Natural killer cell (primary cell): ENCODE measurements at regions not wholly inside any gene's neighbourhood (a gene's known extent, or its start where the extent isn't known, plus 50 kb on each side); places are given as distances from the start of the nearest gene placed in this dataset.

Experiments used
- ATAC-seq, 3 donors: fragments of 150-1000 bp in 2 of 3; fragments of 200-7000 bp in 1 of 3; cut with Tn5 transposase; 1 replicate in 1 of 3; 2 replicates in 2 of 3; pipeline ENCODE4 v1.10.0; 2021; ENCODE audit warnings: mild to moderate bottlenecking in 2 of 3, moderate library complexity in 2 of 3
- DNase-seq, 2 donors: peaks; one replicate each; pipeline versions ENCODE4 v3.0.0 to v3.0.0-alpha.2; 2013 to 2021; ENCODE audit warnings: mixed read lengths in 1 of 2
- H3K27ac ChIP-seq: one replicate; pipeline ENCODE4 v1.5.1; 2013; ENCODE audit warnings: mild to moderate bottlenecking, low read length
- H3K27me3 ChIP-seq: one replicate; pipeline ENCODE4 v1.6.1; 2013; ENCODE audit warnings: low read length; ENCODE audit not compliant: control insufficient read depth, insufficient read depth
- H3K36me3 ChIP-seq: one replicate; pipeline ENCODE4 v1.6.1; 2013; ENCODE audit warnings: low read length; ENCODE audit not compliant: control insufficient read depth, insufficient read depth
- H3K4me1 ChIP-seq: one replicate; pipeline ENCODE4 v1.6.1; 2013; ENCODE audit warnings: low read length; ENCODE audit not compliant: control insufficient read depth, insufficient read depth
- H3K4me3 ChIP-seq: one replicate; pipeline ENCODE4 v1.5.1; 2013; ENCODE audit warnings: low read length
- H3K9me3 ChIP-seq: one replicate; pipeline ENCODE4 v1.6.1; 2013; ENCODE audit warnings: low read length; ENCODE audit not compliant: control insufficient read depth, insufficient read depth
- H3K27ac Mint-ChIP-seq, 2 donors: one replicate each; pipeline ENCODE4 v1.8.0; 2022; ENCODE audit warnings: mild to moderate bottlenecking in 2 of 2, mixed read lengths in 2 of 2, moderate library complexity in 1 of 2
- H3K27me3 Mint-ChIP-seq, 2 donors: one replicate each; pipeline ENCODE4 v1.8.0; 2022; ENCODE audit warnings: low read depth in 2 of 2, mixed read lengths in 2 of 2
- H3K36me3 Mint-ChIP-seq: one replicate; pipeline ENCODE4 v1.8.0; 2022; ENCODE audit warnings: mixed read lengths
- H3K4me1 Mint-ChIP-seq, 2 donors: one replicate each; pipeline ENCODE4 v1.8.0; 2022; ENCODE audit warnings: mixed read lengths in 2 of 2
- H3K4me3 Mint-ChIP-seq: one replicate; pipeline ENCODE4 v1.8.0; 2022; ENCODE audit warnings: mild to moderate bottlenecking, moderate library complexity, mixed read lengths
- H3K9me3 Mint-ChIP-seq, 2 donors: one replicate each; pipeline ENCODE4 v1.8.0; 2022; ENCODE audit warnings: mixed read lengths in 2 of 2
- WGBS: methylation state at CpG from one replicate; pipeline ENCODE4 v1.1.7; 2013; ENCODE audit warnings: missing lambda C conversion rate; ENCODE audit not compliant: insufficient coverage; 5-methylcytosine and 5-hydroxymethylcytosine counted together
- intact Hi-C: fragments of 100-400 bp; cut with micrococcal nuclease; formaldehyde crosslinking; loops from one replicate; pipeline ENCODE4 v1.14.2; 2022
- TF ChIP-seq, protein P1 (sequence below): fragments of 200-600 bp; IDR thresholded peaks from one replicate; pipeline ENCODE4 v1.8.0; 2022; ENCODE audit warnings: antibody characterized with exemption

DNA sequence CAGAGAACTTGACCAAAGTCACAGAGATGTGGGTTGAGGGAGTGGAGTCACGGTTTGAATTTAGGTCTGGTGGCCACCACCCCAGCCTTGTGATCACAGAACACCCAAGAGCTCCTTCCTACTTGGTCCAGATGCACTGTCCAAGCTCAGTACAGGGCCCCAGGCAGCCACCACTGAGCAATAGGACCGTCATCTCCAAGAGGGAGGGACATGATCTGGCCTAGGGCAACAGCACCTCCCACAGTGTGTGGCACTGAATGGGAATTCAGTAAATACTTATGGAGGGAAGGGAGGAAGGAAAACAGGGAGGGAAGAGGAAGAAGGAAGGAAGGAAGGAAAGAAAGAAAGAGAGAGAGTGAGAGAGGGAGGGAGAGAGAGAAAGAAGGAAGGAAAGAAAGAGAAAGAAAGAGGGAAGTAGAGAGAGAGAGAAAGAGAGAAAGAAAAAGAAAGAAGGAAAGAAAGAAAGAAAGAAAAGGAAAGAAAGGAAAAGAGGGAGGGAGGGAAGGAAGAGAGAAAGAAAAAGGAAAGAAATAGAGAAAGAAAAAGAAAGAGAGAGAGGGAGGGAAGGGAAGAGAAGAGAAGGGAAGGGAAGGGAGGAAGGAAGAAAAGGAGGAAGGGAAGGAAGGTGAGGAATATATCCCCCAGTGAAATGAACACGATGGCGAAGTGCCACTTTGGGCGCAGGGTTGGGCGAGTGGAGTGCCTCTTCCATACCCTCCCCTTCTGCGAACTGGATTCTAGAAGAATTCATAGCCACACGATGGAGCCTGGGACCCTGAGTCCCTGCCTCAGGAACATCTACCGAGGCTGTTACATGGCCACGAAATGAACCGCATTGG lies 243.7 kb downstream of the TFAP2C start:
- H3K27me3 ChIP-seq = no peaks in the 10 kb centered on the region
- intact Hi-C loops = no loop called here
- Mint-ChIP-seq H3K27ac (no peak overlapping the region), H3K4me1 (no peaks in the 10 kb centered on the region), H3K36me3 (no peaks in the 10 kb centered on the region), H3K4me3 (no peak overlapping the region), H3K9me3 (no peaks in the 10 kb centered on the region), H3K27me3 (peaks cover 0 to 11% of the 10 kb centered on the region in 2 donors)
- H3K36me3 ChIP-seq = no peaks in the 10 kb centered on the region
- H3K4me1 ChIP-seq = no peaks in the 10 kb centered on the region
- TF ChIP-seq, protein P1, sequence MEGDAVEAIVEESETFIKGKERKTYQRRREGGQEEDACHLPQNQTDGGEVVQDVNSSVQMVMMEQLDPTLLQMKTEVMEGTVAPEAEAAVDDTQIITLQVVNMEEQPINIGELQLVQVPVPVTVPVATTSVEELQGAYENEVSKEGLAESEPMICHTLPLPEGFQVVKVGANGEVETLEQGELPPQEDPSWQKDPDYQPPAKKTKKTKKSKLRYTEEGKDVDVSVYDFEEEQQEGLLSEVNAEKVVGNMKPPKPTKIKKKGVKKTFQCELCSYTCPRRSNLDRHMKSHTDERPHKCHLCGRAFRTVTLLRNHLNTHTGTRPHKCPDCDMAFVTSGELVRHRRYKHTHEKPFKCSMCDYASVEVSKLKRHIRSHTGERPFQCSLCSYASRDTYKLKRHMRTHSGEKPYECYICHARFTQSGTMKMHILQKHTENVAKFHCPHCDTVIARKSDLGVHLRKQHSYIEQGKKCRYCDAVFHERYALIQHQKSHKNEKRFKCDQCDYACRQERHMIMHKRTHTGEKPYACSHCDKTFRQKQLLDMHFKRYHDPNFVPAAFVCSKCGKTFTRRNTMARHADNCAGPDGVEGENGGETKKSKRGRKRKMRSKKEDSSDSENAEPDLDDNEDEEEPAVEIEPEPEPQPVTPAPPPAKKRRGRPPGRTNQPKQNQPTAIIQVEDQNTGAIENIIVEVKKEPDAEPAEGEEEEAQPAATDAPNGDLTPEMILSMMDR = no peak
- WGBS = 86% methylated on average over 11 of the region's 11 CpGs
- H3K9me3 ChIP-seq = no peaks in the 10 kb centered on the region
- ATAC-seq (no peak), DNase-seq (no peak)
- H3K27ac ChIP-seq = no peak overlapping the region
- no peak overlapping the region for H3K4me3 ChIP-seq

DNA sequence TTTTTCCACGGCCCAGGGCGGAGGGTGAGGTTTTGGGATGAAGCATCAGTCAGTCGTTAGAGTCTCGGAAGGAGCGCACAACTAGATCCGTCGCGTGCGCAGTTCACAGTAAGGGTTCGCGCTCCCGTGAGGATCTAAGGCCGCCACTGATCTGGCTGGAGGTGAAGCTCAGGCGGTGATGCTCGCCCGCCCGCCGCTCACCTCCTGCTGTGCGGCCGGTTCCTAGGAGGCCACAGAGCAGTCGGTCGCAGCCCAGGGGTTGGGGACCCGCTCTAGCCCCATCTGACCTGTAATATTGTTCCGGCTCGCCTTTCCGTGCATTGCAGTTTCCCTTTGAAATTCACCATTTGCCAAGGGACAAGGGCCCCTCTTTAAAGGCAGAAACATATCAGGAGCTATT lies 244.7 kb downstream of the TFAP2C start:
- no peaks in the 10 kb centered on the region for H3K4me1 Mint-ChIP-seq
- intact Hi-C loops = no loop called here
- 92% methylated on average over 26 of the region's 26 CpGs for WGBS
- no peaks in the 10 kb centered on the region for H3K9me3 ChIP-seq
- no peak overlapping the region for H3K27ac ChIP-seq
- DNase-seq = no peak
- H3K4me1 ChIP-seq = no peaks in the 10 kb centered on the region
- no peak overlapping the region for H3K27ac Mint-ChIP-seq
- no peak overlapping the region for H3K4me3 ChIP-seq
- no peaks in the 10 kb centered on the region for H3K36me3 ChIP-seq
- no peaks in the 10 kb centered on the region for H3K27me3 ChIP-seq
- no peak overlapping the region for H3K4me3 Mint-ChIP-seq
- H3K27me3 Mint-ChIP-seq = peaks cover 0 to 13% of the 10 kb centered on the region in 2 donors
- H3K36me3 Mint-ChIP-seq = no peaks in the 10 kb centered on the region
- ATAC-seq = no peak
- TF ChIP-seq, protein P1 = no peak
- no peaks in the 10 kb centered on the region for H3K9me3 Mint-ChIP-seq

DNA sequence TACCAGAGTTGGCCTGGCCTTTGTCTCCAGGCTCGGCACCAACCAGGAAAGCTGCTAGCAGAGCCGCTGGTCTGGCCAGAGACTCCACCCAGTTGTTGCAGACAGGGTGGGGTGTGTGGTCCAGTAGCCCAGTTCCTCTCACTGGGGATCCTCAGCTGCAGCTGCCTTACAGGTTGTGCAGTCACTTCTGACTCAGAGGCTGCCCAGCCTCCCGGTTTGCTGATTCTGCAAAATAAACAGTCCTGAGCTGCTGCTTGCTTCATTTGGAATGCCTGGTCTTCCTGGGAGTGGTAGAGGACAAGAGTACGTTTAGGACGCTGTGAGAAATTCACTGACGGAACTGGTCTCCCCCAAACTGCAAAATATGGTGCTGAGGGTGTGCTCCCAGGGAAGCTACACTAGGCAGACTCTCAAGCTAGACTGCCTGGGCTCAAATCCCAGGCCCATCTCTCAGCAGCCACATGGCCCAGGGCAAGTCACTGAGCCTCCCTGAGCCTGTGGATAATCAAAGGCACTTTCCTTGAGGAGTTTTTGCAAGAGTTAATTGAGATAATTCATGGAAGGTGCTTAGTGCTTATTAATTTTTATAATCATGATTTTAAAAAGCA lies 246.1 kb downstream of the TFAP2C start:
- intact Hi-C loops = no loop called here
- peaks cover 0 to 10% of the 10 kb centered on the region in 2 donors for H3K27me3 Mint-ChIP-seq
- no peak for ATAC-seq
- Histone ChIP-seq H3K9me3 (no peaks in the 10 kb centered on the region), H3K4me1 (no peaks in the 10 kb centered on the region), H3K27ac (no peak overlapping the region), H3K4me3 (no peak overlapping the region), H3K27me3 (no peaks in the 10 kb centered on the region), H3K36me3 (no peaks in the 10 kb centered on the region)
- no peak overlapping the region for H3K4me3 Mint-ChIP-seq
- H3K4me1 Mint-ChIP-seq = no peaks in the 10 kb centered on the region
- no peak overlapping the region for H3K27ac Mint-ChIP-seq
- TF ChIP-seq, protein P1 = no peak
- H3K36me3 Mint-ChIP-seq = no peaks in the 10 kb centered on the region
- no peak for DNase-seq
- H3K9me3 Mint-ChIP-seq = no peaks in the 10 kb centered on the region
- WGBS = 52% methylated on average over 6 of the region's 6 CpGs
